Ascending aorta (tissue), 2 donors: ENCODE measurements at regions not wholly inside any gene's neighbourhood (a gene's known extent, or its start where the extent isn't known, plus 50 kb on each side); places are given as distances from the start of the nearest gene placed in this dataset.

Experiments
- DNase-seq, 2 donors: peaks; one replicate each; pipeline ENCODE4 v3.0.0-alpha.2; 2019; ENCODE audit warnings: low spot score in 2 of 2
- H3K27ac ChIP-seq, 2 donors: fragments of 200-600 bp; sonication (generic); one replicate each; pipeline ENCODE4 v1.5.1; 2016 to 2017; ENCODE audit warnings: mild to moderate bottlenecking in 1 of 2
- H3K27me3 ChIP-seq: fragments of 200-600 bp; sonication (generic); one replicate; pipeline ENCODE4 v1.5.1; 2017
- H3K36me3 ChIP-seq, 2 donors: fragments of 200-600 bp; sonication (generic); one replicate each; pipeline ENCODE4 v1.5.1; 2016
- H3K4me1 ChIP-seq, 2 donors: fragments of 200-600 bp; sonication (generic); one replicate each; pipeline ENCODE4 v1.5.1; 2016 to 2017; ENCODE audit warnings: mild to moderate bottlenecking in 1 of 2
- H3K4me3 ChIP-seq, 2 donors: fragments of 200-600 bp; sonication (generic); one replicate each; pipeline ENCODE4 v1.5.1; 2016 to 2017; ENCODE audit warnings: mild to moderate bottlenecking in 1 of 2
- H3K9me3 ChIP-seq, 2 donors: fragments of 200-600 bp; sonication (generic); one replicate each; pipeline ENCODE4 v1.5.1; 2016
- CTCF ChIP-seq, 3 experiments: fragments of 200-600 bp in 2 of 3; fragments of 450-650 bp in 1 of 3; sonication (generic) in 2 of 3; IDR thresholded peaks; one replicate each; pipeline ENCODE4 v1.5.1; 2016 to 2019; ENCODE audit warnings: antibody characterized with exemption in 3 of 3, mild to moderate bottlenecking in 1 of 3, moderate library complexity in 1 of 3
- intact Hi-C: fragments of 100-400 bp; cut with DNase I; formaldehyde crosslinking; loops from one replicate; pipeline ENCODE4 v1.15.1; 2023

- Histone ChIP-seq H3K4me1 (no peaks in the 10 kb centered on the region), H3K9me3 (no peaks in the 10 kb centered on the region), H3K36me3 (no peaks in the 10 kb centered on the region), H3K27ac (no peak overlapping the region), H3K27me3 (no peaks in the 10 kb centered on the region), H3K4me3 (no peak overlapping the region)
- no peak for TF ChIP-seq CTCF (IDR thresholded peaks at IDR 0.05)
- DNase-seq = no peak
- intact Hi-C loops = no loop called here
Observed at GRCh38 chr3:140830391-140830790, 111.2 kb upstream of the SLC25A36 start.

- intact Hi-C loops = no loop called here
- Histone ChIP-seq H3K36me3 (no peaks in the 10 kb centered on the region), H3K9me3 (no peaks in the 10 kb centered on the region), H3K27me3 (no peaks in the 10 kb centered on the region), H3K27ac (no peak overlapping the region), H3K4me3 (no peak overlapping the region), H3K4me1 (no peaks in the 10 kb centered on the region)
- no peak for DNase-seq
- no peak for TF ChIP-seq CTCF (IDR thresholded peaks at IDR 0.05)
Observed at GRCh38 chr3:140832883-140833282, 108.8 kb upstream of the SLC25A36 start.

GRCh38 chr3:140834266-140835037 is 107.2 kb upstream of the SLC25A36 start:
- no peak overlapping the region for H3K4me3 ChIP-seq
- intact Hi-C loops = no loop called here
- no peaks in the 10 kb centered on the region for H3K36me3 ChIP-seq
- H3K27me3 ChIP-seq = no peaks in the 10 kb centered on the region
- TF ChIP-seq CTCF (IDR thresholded peaks at IDR 0.05) = no peak
- DNase-seq = no peak
- no peaks in the 10 kb centered on the region for H3K9me3 ChIP-seq
- H3K4me1 ChIP-seq = no peaks in the 10 kb centered on the region
- H3K27ac ChIP-seq = no peak overlapping the region

GRCh38 chr3:140842984-140843649 is 98.5 kb upstream of the SLC25A36 start:
- H3K36me3 ChIP-seq = no peaks in the 10 kb centered on the region
- TF ChIP-seq CTCF (IDR thresholded peaks at IDR 0.05) = no peak
- H3K4me3 ChIP-seq = no peak overlapping the region
- no peaks in the 10 kb centered on the region for H3K9me3 ChIP-seq
- no peak overlapping the region for H3K27ac ChIP-seq
- no peaks in the 10 kb centered on the region for H3K27me3 ChIP-seq
- DNase-seq = no peak
- H3K4me1 ChIP-seq = no peaks in the 10 kb centered on the region
- intact Hi-C loops = no loop called here

- no peaks in the 10 kb centered on the region for H3K36me3 ChIP-seq
- no peaks in the 10 kb centered on the region for H3K9me3 ChIP-seq
- H3K27me3 ChIP-seq = no peaks in the 10 kb centered on the region
- H3K27ac ChIP-seq = no peak overlapping the region
- no peak overlapping the region for H3K4me3 ChIP-seq
- DNase-seq = no peak
- TF ChIP-seq CTCF (IDR thresholded peaks at IDR 0.05) = no peak
- H3K4me1 ChIP-seq = no peaks in the 10 kb centered on the region
- intact Hi-C loops = no loop called here
Observed at GRCh38 chr3:140843656-140844055, 98.0 kb upstream of the SLC25A36 start.
